HG02642 (cell line): ENCODE measurements at regions not wholly inside any gene's neighbourhood (a gene's known extent, or its start where the extent isn't known, plus 50 kb on each side); places are given as distances from the start of the nearest gene placed in this dataset.

Experiments used
- ATAC-seq: cut with Tn5 transposase; IDR thresholded peaks from one replicate; pipeline ENCODE4 v1.9.1; 2021; ENCODE audit warnings: mild to moderate bottlenecking; ENCODE audit not compliant: unreplicated experiment, poor library complexity

DNA sequence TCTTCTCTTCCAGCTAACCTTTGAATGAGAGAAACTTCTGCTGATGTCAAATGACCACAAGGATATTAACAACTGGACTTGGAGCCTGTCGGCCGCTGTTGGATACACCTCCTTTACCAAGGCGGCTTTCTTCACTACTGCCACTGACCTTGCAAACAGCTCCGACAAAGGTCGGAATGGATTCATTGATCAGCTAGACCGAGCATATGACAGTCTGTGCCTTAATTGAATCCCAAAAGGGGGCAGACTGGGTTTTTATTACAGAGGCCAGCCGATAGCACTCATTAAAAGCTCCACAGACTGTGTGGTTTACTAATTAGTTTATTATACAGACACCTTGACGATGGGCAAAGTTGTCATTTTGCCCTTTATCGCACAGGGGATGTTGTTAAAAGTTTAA is 394.5 kb downstream of the RERGL start:
- no peak for ATAC-seq

DNA sequence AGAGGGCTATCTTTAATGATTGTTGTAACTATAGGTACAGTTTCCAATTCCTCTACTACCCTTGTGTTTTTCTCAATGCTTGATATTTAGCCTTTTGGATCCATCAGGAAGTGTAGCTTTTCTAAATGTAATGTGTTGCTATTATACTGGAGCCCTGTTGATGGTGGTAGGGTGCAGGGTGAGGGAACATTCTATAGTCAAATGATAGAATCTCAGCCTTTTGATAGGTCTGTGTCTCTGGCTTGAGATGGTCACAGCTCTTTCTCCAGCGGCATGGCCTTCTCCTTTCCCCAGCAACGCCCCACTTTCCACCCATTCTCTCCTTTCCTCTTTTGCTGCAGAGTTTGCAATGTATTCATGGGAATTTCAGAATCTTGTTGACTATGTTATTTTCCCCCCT is 398.6 kb downstream of the RERGL start:
- ATAC-seq = no peak

DNA sequence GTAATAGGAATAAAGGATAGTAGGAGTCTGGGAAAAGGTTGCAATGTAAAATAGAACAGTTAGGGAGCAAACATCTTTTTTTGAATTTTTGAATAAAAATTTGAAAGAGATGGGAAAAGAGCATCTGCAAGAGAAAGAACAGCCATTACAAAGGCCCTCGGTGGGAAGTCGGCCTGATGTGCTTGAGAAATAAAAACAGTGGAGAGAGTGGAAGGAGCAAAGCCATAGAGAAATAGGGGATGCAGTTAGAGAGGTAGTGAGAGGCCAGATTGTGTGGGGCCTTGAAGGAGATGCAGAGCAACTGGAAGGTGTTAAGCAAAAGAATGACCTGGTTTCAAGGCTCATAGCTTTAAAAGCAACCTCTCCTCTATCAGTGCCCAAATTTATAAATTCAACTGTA is 409.8 kb downstream of the RERGL start:
- ATAC-seq = no peak

DNA sequence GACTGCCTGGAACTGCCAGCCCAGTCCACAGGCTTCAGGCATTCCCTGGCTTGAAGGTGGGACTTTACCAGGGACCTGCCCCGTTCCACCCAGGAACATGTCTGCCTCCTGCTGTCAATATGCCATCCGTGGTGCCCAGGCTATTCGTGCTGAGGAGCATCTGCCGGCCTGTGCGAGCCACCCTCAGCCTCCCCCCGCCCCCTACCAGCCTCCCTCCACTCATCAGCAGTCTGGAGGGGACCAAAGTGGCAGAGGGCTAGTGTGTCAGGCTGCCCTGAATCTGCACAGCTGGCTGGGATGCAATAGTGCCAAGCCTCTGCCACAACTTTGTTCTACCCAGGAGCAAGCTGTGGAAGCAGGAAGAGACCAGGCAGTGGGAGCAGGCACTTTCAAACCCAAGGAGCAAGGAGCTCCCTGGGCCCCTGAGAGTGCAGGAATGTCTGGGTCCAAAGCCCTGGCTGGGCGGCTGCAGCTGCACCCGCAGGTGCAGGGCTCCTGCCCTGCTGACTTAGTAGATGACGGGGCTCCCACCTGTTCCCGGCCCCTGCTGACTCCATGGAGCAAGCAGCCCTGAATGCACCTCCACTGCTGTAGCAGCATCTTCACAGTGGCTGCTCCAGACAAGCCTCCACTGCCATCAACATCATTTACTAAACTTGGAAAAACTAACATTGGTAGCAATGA is 423.2 kb downstream of the RERGL start:
- ATAC-seq = no peak

DNA sequence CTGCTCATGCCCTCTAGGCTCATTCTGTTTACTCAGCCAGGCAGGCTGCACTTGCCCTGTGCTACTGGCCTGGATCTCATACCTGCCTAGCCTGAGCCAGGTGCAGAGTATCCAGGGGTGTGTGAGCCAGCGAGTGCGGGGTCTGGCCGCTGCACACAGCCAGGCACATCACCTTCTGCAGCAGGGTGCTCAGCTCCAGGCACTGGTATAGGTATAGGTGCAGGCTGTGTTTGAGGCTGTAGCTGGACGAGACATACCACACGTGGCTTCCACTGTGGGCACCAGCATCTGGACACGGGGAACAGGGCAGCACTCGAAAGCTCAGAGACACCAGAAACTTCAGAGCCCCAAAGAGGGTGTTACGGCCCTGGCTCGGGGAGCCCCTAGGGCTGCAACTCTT is 424.2 kb downstream of the RERGL start:
- ATAC-seq = no peak

DNA sequence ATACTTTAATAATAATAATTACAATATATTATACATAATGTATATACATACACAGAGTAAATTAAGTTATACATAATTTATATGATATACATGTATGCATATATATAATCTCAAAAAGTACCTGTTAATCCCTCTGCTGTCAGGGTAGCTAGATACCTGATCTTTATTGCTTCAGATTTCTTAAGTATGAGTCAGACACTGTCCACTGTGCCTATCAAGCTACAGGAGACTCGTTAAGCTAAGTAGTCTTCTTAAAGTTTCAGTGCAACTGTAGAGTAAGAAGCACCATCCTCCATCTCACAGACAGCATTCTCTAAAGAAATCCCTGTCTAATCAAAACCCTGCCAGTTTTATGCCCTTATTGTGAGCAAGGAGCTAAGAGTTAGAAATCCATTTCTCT is 428.7 kb downstream of the RERGL start:
- no peak for ATAC-seq

DNA sequence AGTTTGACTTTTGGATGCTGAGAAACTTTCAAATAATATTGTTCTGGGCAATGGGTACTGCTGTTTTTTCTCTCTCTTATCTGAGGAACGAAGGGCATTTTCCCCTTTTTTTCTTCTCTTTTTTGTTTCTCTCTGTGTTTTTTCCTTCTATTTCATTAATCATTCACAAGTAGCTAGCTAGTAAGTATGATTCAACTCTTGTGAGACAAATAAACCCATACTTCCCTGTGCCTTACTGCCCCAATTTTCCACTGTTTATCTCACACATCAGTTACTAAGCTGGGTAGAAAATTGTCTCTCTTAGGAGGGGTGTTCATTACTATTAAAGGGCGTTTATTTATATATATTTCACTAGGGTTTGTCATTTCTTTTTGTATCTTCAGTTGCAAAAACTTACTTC is 437.6 kb downstream of the RERGL start:
- no peak for ATAC-seq

DNA sequence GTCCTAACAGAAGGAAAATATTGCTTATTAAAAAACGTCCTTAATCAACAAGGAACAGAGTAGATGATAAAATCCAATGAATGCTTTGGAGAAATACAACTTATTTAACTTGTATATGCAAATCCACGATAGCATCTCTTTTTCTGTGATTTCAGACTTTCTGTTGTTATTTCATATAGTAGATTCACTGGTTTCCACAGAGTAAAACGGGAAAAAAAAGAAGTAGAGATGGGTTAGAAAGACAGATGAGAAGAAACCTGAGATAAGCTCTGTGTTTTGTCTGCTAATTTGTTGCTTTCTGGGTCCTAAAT is 447.7 kb downstream of the RERGL start:
- ATAC-seq = no peak

DNA sequence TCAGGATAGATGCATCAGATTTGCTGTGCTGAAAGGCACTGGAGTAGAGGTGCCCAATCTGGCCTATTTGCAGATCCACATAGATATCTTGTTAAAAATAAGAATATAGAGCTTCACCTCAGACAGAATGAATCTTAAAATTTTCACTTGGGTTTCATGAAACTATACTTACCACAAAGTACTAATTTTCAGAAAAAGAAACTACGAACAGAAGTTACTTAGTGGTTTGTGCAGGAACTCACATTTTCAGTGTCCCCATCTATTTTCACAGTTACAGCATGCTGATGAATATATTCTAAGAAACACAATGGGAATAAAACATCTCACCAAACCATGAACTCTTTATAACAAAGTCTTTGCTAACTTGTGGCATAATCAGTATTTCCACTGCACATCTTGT is 449.4 kb downstream of the RERGL start:
- ATAC-seq = no peak

DNA sequence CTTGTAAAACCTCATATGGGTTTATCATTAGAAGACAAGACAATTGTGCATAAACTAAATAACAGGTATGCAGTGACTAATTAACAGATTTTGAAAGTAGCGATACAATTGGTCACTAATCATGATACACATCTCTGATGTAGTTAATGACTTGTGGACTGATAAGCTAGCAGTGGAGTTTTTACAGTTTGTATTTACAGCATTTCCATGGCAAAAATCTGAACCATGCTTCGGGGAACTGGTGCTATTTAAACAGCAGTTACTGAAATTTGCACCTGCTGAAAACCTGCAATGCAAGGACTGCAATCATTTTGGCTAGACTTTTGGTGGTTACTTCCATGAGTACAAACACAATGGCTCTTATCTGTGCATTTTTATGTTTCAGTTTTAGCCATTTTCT is 471.2 kb downstream of the RERGL start:
- ATAC-seq = no peak

DNA sequence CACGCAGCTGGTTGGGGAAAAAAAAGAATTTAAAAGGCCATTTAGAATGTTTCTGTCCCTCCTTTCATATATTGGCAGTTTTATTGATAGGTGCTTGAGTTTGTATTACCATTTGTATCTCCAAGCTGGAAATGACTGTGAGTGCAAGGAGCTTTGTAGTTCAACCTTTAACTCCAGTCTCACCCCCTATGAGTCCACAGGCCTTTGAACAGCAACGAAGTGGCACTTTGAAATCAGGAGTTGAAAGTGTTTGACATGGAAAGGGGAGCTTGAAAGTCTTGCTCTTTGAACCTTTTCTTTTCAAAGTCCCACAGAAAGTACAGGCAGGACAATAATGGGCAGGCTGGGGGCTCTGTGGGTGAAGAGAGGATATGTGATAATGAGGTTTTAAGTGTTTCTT is 480.3 kb downstream of the RERGL start:
- no peak for ATAC-seq

DNA sequence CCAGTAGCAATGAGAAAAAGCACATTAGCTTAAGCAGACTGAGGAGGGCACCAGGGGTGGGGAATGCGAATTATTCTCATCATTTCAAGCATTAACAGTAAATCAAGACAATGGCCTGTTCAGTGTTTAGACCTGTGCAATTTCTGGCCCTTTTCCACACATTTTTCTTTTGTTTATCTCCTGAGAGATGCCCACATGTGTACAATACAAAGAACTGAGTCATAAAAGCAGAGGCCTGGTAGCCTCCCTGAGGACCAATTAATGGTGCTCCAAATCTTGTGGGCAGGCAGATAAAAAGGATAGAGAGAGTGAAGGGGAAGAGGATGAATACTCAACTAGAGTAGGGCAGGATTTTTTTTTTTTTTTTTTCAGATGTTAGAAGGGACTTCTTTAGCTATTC is 480.8 kb downstream of the RERGL start:
- ATAC-seq = no peak

DNA sequence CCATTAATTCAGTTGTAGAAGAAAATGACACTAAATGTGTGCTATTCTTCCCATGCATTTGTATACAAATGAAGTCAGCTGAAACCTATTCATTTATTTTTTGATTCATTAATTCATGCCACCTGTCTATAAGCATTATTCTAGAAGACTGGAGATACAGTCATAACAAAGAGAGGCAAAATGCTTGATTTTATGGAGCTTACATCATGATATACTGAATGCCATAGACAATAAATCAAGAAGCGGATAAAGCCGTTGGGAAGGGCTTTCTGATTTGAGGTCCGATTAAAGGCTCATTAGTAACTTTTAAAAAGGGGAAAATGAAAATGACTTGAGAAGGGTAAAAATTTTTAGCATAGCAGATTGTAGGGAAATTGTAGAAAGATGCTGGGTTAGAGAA is 494.9 kb downstream of the RERGL start:
- no peak for ATAC-seq

DNA sequence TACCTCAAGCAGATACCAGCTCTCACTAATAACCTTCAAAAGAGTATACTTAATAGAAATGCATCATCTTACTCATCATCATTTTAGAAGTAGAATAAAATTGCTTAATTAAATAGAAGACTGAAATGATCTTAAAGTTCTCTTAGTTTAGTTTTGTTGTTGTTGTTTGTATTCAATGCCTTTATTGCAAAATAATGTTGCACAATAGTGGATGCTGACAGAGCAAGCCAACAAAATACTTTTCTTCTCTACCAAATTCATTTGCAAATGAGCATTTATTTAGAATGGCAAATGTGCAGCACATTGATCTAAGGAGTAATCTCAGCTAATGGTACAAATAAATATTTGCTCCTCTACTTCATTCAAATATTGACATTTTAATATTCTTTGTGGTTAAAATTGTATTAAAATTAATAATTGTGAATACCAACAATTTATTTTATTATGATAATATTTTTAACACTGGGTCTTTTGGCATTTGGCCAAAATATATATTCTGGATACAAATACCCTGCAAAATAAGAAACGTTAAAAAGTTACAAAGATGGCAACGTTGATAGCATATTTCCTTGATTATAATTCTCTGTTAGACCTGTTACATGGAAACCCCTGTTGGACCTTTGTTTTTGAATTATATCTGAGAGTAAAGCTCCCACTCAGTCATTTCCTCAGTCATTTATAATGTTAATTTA is 496.1 kb downstream of the RERGL start:
- ATAC-seq = no peak

DNA sequence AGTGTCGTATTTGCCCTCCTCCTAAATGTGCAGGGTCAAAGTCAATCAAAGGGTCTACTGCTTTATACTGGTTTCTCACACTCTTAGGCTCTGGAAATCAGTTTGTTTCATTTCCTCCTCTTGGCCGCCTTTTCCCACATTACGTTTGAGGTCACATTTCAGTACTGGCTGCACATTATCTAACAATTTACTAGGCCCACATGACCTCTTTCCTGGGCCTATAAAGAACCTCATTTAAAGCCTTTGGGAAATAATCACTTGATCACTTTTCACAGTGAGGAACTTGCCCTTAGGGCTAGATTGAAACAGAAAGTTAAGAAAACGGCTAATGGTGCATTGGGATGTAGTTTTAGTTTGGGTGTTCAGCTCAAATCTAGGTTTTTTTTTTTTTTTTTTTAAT is 497.5 kb downstream of the RERGL start:
- no peak for ATAC-seq

DNA sequence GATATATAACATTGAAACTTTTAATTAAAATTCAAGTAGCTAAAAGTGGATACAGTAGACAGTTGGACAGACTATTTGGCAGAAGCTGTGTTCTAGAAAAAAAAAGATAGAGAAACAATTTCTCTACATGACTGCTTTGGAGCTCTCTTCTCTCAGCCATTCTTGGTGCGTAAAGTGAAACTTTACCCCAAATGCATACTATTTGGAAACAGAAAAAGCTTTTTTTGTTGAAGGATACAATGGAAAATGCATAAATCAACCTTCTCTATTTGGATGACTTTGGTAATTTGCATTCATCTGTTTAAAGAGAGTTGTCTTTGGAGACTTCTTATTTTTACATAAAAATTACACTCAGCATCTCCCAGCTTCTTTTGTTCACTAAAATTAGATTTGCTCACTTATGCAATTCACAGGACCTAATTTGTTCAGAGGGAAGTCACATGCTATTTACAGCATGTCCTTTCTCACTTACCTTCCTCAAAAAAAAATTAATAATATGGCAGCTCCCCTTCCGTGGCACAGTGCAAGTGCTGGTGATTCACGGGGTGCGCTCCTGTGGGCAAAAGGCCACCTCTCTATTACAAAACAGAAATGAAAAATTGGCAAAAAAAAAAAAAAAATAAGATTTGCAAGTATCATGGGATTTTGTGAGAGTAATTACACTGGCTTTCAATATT is 498.9 kb downstream of the RERGL start:
- no peak for ATAC-seq

DNA sequence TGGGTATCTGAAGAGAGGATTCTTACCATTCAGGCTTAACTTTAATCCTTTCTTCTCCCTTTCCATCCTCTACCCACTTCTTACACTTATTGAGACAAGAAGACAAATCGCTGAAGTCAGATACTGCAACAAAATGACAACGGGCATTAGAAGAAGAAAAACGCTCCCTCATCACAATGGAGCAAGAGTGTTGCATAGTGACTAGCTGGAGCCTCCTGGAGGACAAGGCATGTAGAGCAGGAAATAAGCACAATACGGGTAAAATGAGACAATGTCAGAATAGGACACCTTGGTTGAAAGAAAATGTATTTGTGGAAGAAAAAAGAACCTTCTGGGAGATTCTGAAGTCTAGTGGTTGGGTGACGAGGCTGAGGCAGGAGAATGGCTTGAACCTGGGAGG is 501.0 kb downstream of the RERGL start:
- no peak for ATAC-seq

DNA sequence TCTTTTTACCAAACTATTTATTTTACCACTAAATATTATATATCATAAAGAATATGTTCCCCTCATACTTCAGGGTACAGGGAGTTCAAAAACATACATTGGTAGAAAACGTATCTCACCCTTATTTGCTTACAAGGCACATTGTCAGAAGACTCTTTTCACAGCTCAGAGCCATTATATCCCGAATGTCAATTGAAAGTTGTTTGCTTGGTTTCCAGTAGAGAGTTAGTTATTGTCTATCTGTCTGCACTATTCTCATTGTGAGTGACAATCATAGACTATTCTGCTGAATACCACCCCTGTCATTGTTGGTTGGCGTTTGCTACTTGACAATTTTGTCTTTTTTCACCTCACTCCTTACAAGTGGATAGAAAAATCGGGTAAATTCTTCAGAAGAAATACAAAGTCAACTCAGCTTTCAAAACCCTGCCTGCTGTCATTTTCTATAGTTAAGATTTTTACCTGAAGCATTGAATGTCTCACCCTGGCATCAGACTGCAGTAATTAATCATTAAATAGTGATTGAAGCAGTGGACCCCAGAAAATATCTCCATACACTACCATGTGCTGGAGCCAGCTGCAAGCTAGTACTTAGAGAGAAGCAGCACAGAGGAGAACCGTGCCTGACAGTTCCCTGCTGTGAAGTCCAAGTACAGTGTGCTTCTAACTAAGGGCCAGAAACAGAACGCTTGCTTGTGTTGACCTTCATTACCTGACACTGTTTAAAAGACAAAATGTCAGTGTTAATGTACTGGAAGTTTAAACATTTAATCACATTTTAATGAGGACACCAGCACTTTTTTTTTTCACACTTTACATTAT is 510.6 kb downstream of the RERGL start:
- no peak for ATAC-seq

DNA sequence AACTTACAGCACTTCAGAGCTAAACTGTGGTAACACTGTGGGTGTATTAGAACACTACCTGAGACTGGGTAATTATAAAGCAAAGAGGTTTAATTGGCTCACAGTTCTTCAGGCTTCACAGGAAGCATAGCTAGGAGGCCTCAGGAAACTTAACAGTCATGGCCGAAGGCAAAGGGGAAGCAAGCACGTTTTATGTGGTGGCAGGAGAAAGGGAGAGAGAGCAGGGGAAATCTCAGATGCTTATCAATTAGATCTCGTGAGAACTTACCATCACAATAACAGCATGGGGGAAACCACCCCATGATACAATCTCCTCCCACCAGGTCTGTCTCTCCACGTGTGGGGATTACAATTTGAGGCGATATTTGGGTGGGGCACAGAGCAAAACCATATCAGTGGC is 512.6 kb downstream of the RERGL start:
- ATAC-seq = no peak

DNA sequence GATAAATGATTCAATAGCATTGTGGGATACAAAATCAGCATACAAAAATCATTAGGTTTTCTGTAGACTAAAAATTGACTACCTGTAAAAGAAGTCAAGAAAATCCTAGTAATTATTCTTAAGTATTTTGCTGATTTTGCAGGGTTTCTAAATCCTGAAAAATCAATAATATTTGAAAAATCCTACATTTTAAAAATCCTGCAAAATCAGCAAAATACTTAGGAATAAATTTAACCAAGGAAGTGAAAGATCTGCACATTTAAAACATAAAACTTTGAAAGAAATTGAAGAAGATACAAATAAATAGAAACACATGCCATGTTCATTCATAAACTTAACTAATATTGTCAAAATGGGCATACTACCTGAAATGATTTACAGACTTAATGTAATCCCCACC is 517.7 kb downstream of the RERGL start:
- no peak for ATAC-seq

DNA sequence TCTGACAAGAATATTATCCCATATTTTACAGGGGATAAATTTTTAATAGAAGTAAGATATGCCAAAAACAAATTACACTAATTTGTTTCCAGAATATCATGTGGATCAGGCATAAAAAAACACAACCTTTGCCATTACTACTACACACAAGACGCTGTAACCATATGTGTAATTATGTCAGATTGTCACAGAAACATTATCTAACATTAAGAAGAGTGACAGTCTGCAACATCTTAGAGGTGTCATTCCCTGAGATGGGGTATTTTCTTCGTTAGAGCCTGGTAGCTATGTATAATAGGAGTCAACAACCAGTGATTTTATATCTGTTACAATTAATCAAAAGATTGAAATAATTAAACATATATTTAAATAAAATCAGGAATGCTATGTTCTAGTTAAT is 518.9 kb downstream of the RERGL start:
- ATAC-seq = no peak
